ENCODE measurements at regions not wholly inside any gene's neighbourhood (a gene's known extent, or its start where the extent isn't known, plus 50 kb on each side); places are given as distances from the start of the nearest gene placed in this dataset.

DNA sequence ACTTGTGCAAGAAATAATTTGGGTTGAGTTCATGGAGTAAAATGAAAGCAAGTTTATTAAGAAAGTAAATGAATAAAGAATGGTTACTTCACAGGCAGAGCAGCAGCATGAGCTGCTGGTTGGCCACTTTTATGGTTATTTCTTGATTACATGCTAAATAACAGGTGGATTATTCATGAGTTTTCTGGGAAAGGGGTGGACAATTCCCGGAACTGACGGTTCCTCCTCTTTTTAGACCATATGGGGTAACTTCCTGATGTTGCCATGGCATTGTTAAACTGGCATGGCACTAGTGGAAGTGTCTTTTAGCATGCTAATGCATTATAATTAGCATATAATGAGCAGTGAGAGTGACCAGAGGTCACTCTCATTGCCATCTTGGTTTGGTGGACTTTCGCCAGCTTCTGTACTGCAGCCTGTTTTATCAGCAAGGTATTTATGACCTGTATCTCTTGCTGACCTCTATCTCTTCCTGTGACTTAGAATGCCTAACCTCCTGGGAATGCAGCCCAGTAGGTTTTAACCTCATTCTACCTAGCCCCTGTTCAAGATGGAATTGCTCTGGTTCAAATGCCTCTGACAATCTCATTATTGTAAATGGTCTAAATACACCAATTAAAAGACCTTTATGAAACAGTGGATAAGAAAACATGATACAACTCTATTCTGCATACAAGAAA, 114.1 kb upstream of the FIGN start:
- no peak for DNase-seq (ENCODE audit: low read depth, low spot score)

DNA sequence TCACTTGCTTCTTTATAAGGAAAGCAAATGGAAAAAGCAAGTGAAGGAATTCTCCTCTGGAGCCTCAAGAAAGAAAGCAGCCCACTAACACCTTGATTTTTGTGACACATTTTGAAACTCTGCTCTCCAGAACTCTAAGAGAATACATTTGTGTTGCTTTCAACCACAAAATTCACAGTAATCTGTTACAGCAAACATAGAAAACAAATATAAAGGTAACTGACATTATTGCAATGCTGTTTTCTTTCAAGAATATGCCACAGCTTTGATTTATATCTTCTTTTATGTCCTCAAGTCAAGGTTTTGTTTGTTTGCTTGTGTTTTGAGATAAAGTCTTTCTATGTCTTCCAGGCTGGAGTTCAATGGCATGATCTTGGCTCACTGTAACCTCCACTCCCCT, 103.1 kb upstream of the FIGN start:
- no peak for DNase-seq (ENCODE audit: low read depth, low spot score)

DNA sequence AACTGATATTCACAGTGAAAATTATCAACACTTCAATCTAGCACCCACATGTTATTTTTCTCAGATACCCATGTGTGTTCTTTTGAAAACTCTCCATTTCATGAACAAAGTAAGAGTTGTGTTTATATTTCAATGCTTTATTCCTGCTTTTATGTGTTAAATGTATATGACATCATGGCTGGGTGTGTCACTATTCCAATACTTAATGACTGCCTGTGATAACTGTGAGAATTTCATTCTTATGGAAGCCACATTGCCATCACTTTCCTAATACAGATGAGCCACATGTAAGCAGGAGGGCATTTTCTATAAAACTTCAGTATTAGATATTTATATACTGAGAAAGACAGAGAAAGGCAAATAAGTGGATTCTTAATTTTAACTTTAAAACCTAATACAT, 100.4 kb upstream of the FIGN start:
- DNase-seq (ENCODE audit: low read depth, low spot score), result no peak

GRCh38 chr2:163834841-163835240, 99.0 kb upstream of the FIGN start:
- DNase-seq (ENCODE audit: low read depth, low spot score), result no peak

DNA sequence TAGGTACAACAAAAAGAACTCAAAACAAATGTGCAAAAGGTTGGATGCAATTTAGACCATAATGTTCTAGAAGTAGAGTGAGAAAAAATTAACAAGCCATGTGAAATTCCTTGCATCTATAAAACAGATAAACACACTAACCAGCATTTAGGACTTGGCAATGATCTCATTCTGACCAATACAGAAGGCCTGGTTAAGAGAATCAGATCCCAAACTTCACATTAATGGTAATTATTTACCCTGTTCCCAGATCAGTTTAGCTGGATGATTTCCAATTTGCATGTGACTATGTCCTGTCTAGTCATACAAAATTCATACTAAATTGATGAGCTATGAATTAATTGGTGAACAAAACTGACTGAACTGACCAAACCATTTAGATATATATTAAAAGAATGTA, 98.4 kb upstream of the FIGN start:
- DNase-seq (ENCODE audit: low read depth, low spot score), result no peak

GRCh38 chr2:163828771-163829170, 93.0 kb upstream of the FIGN start:
- DNase-seq (ENCODE audit: low read depth, low spot score), result no peak

DNA sequence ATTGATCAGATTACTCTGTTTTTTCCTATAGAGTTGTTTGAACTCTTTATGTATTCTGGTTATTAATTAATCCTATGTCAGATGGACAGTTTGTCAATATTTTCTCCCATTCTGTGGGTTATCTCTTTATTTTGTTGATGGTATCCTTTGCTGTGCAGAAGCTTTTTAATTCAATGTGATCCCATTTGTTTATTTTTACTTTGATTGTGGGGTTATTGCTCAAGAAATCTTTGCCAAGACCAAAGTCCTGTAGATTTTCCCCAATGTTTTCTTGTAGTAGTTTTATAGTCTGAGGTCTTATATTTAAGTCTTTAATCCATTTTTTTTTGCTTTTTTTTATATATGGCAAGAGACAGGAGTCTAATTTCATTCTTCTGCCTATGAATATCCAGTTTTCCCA, 86.2 kb upstream of the FIGN start:
- no peak for DNase-seq (ENCODE audit: low read depth, low spot score)

DNA sequence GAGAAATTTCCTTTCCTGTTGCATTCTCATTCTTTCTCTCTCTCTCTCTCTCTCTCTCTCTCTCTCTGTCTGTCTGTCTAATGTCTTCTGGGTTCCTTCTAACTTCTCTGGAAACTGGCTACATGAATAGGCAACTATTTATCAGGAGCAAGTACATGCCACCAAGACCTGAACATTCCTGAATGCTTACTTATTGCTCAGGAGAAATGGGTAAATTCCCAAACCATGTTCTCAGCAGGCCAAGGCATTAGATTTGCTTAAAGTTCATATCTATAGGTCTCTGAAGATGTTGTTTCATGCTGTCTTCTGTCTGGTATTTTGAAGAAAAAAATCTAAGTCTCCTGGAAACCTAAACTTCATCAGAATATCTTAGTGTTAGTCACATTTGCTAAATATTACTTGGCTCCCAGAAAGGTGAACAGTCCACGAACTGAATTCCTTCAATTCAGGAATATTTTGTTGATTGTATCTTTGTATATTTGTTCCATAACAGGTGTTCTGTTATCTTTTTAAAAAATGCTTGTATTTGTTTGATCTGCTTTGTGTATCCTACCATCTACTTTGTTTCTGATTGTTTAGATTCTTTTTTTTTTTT, 77.2 kb upstream of the FIGN start:
- DNase-seq (ENCODE audit: low read depth, low spot score), result no peak

GRCh38 chr2:163808406-163808805, 72.6 kb upstream of the FIGN start:
- no peak for DNase-seq (ENCODE audit: low read depth, low spot score)

- DNase-seq (ENCODE audit: low read depth, low spot score), result no peak
These were observed 66.5 kb upstream of the FIGN start for GRCh38 chr2:163802284-163802683.

DNA sequence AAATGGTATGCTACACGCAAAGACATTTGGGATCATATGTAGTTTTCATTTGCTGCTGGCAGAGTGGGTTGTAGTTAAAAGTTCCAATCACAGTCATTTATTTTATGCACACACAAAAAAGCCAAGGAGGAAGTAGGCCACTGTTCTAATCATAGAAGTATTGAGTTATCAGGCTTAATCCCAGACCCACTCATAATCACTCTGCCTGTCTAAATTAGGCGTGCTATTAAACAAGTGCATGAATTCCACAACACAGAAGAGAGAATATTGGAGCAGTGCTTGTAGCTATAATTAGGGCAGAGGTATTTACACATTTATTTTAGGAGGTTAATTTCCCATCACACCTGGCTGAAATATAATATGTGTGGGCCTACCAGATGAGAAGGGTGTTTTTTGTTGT, 65.7 kb upstream of the FIGN start:
- no peak for DNase-seq (ENCODE audit: low read depth, low spot score)

GRCh38 chr2:163800951-163801381, 65.2 kb upstream of the FIGN start:
- DNase-seq (ENCODE audit: low read depth, low spot score), result no peak

GRCh38 chr2:163799807-163800206, 64.0 kb upstream of the FIGN start:
- DNase-seq (ENCODE audit: low read depth, low spot score), result no peak

GRCh38 chr2:163794635-163795034, 58.8 kb upstream of the FIGN start:
- DNase-seq (ENCODE audit: low read depth, low spot score), result no peak
